ENCODE measurements at regions not wholly inside any gene's neighbourhood (a gene's known extent, or its start where the extent isn't known, plus 50 kb on each side); places are given as distances from the start of the nearest gene placed in this dataset.

GRCh38 chr6:14031516-14031915, 86.1 kb upstream of the CD83 start:
- Mint-ChIP-seq H3K4me3 (no peak overlapping the region), H3K4me1 (no peaks in the 10 kb centered on the region), H3K36me3 (ENCODE audit: low read depth) (no peaks in the 10 kb centered on the region), H3K27me3 (ENCODE audit: low read depth) (peaks cover 12% of the 10 kb centered on the region), H3K9me3 (no peaks in the 10 kb centered on the region), H3K27ac (ENCODE audit: unreplicated experiment) (no peak overlapping the region)
- TF ChIP-seq CTCF (conservative IDR thresholded peaks at IDR 0.05): no peak
- no peak for DNase-seq (ENCODE audit: low read depth, low spot score)

- DNase-seq (ENCODE audit: low read depth, low spot score): no peak
- Mint-ChIP-seq H3K4me3 (no peak overlapping the region), H3K27ac (ENCODE audit: unreplicated experiment) (no peak overlapping the region), H3K4me1 (no peaks in the 10 kb centered on the region), H3K36me3 (ENCODE audit: low read depth) (no peaks in the 10 kb centered on the region), H3K27me3 (ENCODE audit: low read depth) (peaks cover 26% of the 10 kb centered on the region), H3K9me3 (no peaks in the 10 kb centered on the region)
- no peak for TF ChIP-seq CTCF (conservative IDR thresholded peaks at IDR 0.05)
Observed at GRCh38 chr6:14035071-14035847, 82.3 kb upstream of the CD83 start.

GRCh38 chr6:14035874-14036273, 81.7 kb upstream of the CD83 start:
- H3K27ac Mint-ChIP-seq (ENCODE audit: unreplicated experiment): no peak overlapping the region
- H3K4me3 Mint-ChIP-seq: no peak overlapping the region
- no peaks in the 10 kb centered on the region for H3K9me3 Mint-ChIP-seq

GRCh38 chr6:14036911-14037310, 80.7 kb upstream of the CD83 start:
- H3K4me3 Mint-ChIP-seq: no peak overlapping the region
- no peak for TF ChIP-seq CTCF (conservative IDR thresholded peaks at IDR 0.05)
- peaks cover 29% of the 10 kb centered on the region for H3K27me3 Mint-ChIP-seq (ENCODE audit: low read depth)
- no peaks in the 10 kb centered on the region for H3K4me1 Mint-ChIP-seq
- H3K27ac Mint-ChIP-seq (ENCODE audit: unreplicated experiment): no peak overlapping the region
- H3K36me3 Mint-ChIP-seq (ENCODE audit: low read depth): no peaks in the 10 kb centered on the region
- DNase-seq (ENCODE audit: low read depth, low spot score): no peak
- H3K9me3 Mint-ChIP-seq: no peaks in the 10 kb centered on the region

More at GRCh38 chr6:14035874-14036273, 81.7 kb upstream of the CD83 start:
- Mint-ChIP-seq H3K36me3 (ENCODE audit: low read depth) (no peaks in the 10 kb centered on the region), H3K27me3 (ENCODE audit: low read depth) (peaks cover 26% of the 10 kb centered on the region), H3K4me1 (no peaks in the 10 kb centered on the region)
- no peak for DNase-seq (ENCODE audit: low read depth, low spot score)
- TF ChIP-seq CTCF (conservative IDR thresholded peaks at IDR 0.05): no peak

GRCh38 chr6:14037402-14038277, 79.9 kb upstream of the CD83 start:
- Mint-ChIP-seq H3K27ac (ENCODE audit: unreplicated experiment) (no peak overlapping the region), H3K36me3 (ENCODE audit: low read depth) (no peaks in the 10 kb centered on the region), H3K9me3 (no peaks in the 10 kb centered on the region), H3K27me3 (ENCODE audit: low read depth) (peaks cover 30% of the 10 kb centered on the region), H3K4me3 (no peak overlapping the region), H3K4me1 (no peaks in the 10 kb centered on the region)
- no peak for DNase-seq (ENCODE audit: low read depth, low spot score)
- TF ChIP-seq CTCF (conservative IDR thresholded peaks at IDR 0.05): no peak
